GM21526 (cell line): ENCODE measurements at regions not wholly inside any gene's neighbourhood (a gene's known extent, or its start where the extent isn't known, plus 50 kb on each side); places are given as distances from the start of the nearest gene placed in this dataset.

ENCODE experiments used
- ATAC-seq: cut with Tn5 transposase; IDR thresholded peaks from one replicate; pipeline ENCODE4 v1.9.1; 2021; ENCODE audit warnings: moderate library complexity; ENCODE audit not compliant: unreplicated experiment, low FRiP score

DNA sequence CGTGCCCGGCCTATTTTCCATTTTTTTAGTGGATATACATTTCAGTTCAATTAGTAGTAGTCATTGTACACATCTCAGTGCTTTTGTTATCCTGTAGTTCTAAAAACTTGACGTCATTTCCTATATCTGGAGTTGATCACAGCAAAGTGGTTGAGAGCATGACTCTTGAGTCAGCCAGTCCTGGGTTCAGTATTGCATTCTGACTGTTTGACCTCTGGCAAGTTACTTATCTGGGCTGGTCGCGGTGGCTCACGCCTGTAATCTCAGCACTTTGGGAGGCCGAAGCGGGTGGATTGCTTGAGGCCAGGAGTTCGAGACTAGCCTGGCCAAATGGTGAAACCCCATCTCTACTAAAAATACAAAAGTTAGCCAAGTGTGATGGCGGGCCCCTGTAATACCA is 50.4 kb upstream of the PPM1B start:
- ATAC-seq, result no peak
